HCT116 (cell line): ENCODE measurements at regions not wholly inside any gene's neighbourhood (a gene's known extent, or its start where the extent isn't known, plus 50 kb on each side); places are given as distances from the start of the nearest gene placed in this dataset.

Source experiments
- ATAC-seq: fragments of 200-7000 bp; cut with Tn5 transposase; 2 replicates; pipeline ENCODE4 v1.9.1; 2020; ENCODE audit warnings: mild to moderate bottlenecking, moderate library complexity
- BruUV-seq: library from RNA; stranded (reverse); fragments of 400-500 nt; replicated peaks from 2 replicates; lab custom pipeline; 2021; lab: Mats Ljungman, UMichigan
- CTCF ChIA-PET: fragments of 300-600 bp; sonication (Branson Sonifier 250); formaldehyde crosslinking; loops from one replicate; lab custom pipeline; 2021; ENCODE audit warnings: antibody characterized with exemption; lab: Charles Lee
- POLR2A ChIA-PET: fragments of 300-600, 350-600 bp; sonication (Branson Sonifier 250); formaldehyde crosslinking; loops from one replicate; lab custom pipeline; 2021; ENCODE audit warnings: antibody characterized with exemption; lab: Charles Lee
- RAD21 ChIA-PET, 2 experiments: fragments of 300-600 bp; sonication (Branson Sonifier 250); formaldehyde crosslinking; loops; one replicate each; lab custom pipeline; 2023; ENCODE audit warnings: low total read pairs in 2 of 2; ENCODE audit not compliant: uncharacterized antibody in 2 of 2, unreplicated experiment in 2 of 2, low non-redundant PET in 1 of 2; lab: Charles Lee
- DNase-seq: peaks from one replicate; pipeline ENCODE4 v3.0.0-alpha.2; 2010; ENCODE audit warnings: low read depth, low spot score
- H2AFZ ChIP-seq: fragments of 200-600 bp; shearing (Covaris generic), sonication (generic); 2 replicates; pipeline ENCODE4 v1.6.1; 2017; ENCODE audit warnings: low read depth, mixed run types, mixed read lengths, antibody characterized with exemption, low read length; ENCODE audit not compliant: poor library complexity, severe bottlenecking
- H3K27ac ChIP-seq: 2 replicates; pipeline ENCODE4 v1.5.1; 2012; ENCODE audit warnings: low read depth, low read length
- H3K27me3 ChIP-seq: fragments of 200-600 bp; sonication (generic); 2 replicates; pipeline ENCODE4 v1.6.1; 2016; ENCODE audit warnings: mixed run types, low read length, mixed read lengths; ENCODE audit not compliant: insufficient read depth
- H3K36me3 ChIP-seq, 2 experiments: fragments of 200-500 bp in 1 of 2; fragments of 200-600 bp in 1 of 2; sonication (Bioruptor generic) in 1 of 2; sonication (generic) in 1 of 2; 2 replicates each; pipeline versions ENCODE4 v1.5.1 to v1.6.1; 2014 to 2016; ENCODE audit warnings: low read length in 2 of 2, inconsistent platforms in 1 of 2, mixed read lengths in 1 of 2, mixed run types in 1 of 2; ENCODE audit not compliant: insufficient read depth in 2 of 2, control insufficient read depth in 1 of 2
- H3K4me1 ChIP-seq, 2 experiments: fragments of 200-600 bp in 1 of 2; sonication (generic) in 1 of 2; 2 replicates each; pipeline versions ENCODE4 v1.5.1 to v1.6.1; 2012 to 2017; ENCODE audit warnings: low read length in 2 of 2, inconsistent platforms in 1 of 2, mild to moderate bottlenecking in 1 of 2, mixed read lengths in 1 of 2, mixed run types in 1 of 2, moderate library complexity in 1 of 2; ENCODE audit not compliant: insufficient read depth in 2 of 2, control insufficient read depth in 1 of 2
- H3K4me2 ChIP-seq: fragments of 200-600 bp; sonication (generic); 2 replicates; pipeline ENCODE4 v1.6.1; 2017; ENCODE audit warnings: mixed run types, low read length, mixed read lengths
- H3K4me3 ChIP-seq, 2 experiments: fragments of 200-600 bp in 1 of 2; sonication (generic) in 1 of 2; replicated peaks in 1 of 2; 2 replicates each; pipeline ENCODE4 v1.5.1; 2011 to 2016; ENCODE audit warnings: low read length in 2 of 2, control low read depth in 1 of 2, low read depth in 1 of 2, mild to moderate bottlenecking in 1 of 2, mixed read lengths in 1 of 2, mixed run types in 1 of 2
- H3K79me2 ChIP-seq: fragments of 200-600 bp; sonication (generic); 2 replicates; pipeline ENCODE4 v1.6.1; 2017; ENCODE audit warnings: mild to moderate bottlenecking, mixed run types, low read length, moderate library complexity, mixed read lengths; ENCODE audit not compliant: insufficient read depth
- H3K9ac ChIP-seq: fragments of 200-600 bp; sonication (generic); 2 replicates; pipeline ENCODE4 v1.6.1; 2016; ENCODE audit warnings: low read length, mixed read lengths
- H3K9me2 ChIP-seq: fragments of 200-600 bp; sonication (generic), shearing (Covaris generic); 2 replicates; pipeline ENCODE4 v1.6.1; 2017; ENCODE audit warnings: mixed run types, mild to moderate bottlenecking, moderate library complexity; ENCODE audit not compliant: insufficient read depth
- H3K9me3 ChIP-seq, 2 experiments: fragments of 200-500 bp in 1 of 2; fragments of 200-600 bp in 1 of 2; sonication (Bioruptor generic) in 1 of 2; sonication (generic) in 1 of 2; 2 replicates each; pipeline ENCODE4 v1.6.1; 2014 to 2017; ENCODE audit warnings: low read length in 2 of 2, mixed read lengths in 2 of 2, inconsistent platforms in 1 of 2, low read depth in 1 of 2, mild to moderate bottlenecking in 1 of 2, mixed run types in 1 of 2, moderate library complexity in 1 of 2; ENCODE audit not compliant: control insufficient read depth in 1 of 2, insufficient read depth in 1 of 2
- H4K20me1 ChIP-seq: fragments of 200-600 bp; sonication (generic), shearing (Covaris generic); 2 replicates; pipeline ENCODE4 v1.6.1; 2017; ENCODE audit warnings: mixed run types, mild to moderate bottlenecking, moderate library complexity; ENCODE audit not compliant: insufficient read depth
- CEBPB ChIP-seq: IDR thresholded peaks from 2 replicates; pipeline ENCODE4 v1.6.1; 2012; ENCODE audit warnings: low read depth
- CTCF ChIP-seq, 3 experiments: fragments of 200-600 bp in 1 of 3; sonication (generic) in 1 of 3; IDR thresholded peaks in 2 of 3; conservative IDR thresholded peaks in 1 of 3; 2 replicates each; pipeline ENCODE4 v1.5.1; 2012 to 2017; ENCODE audit warnings: low read depth in 2 of 3, low read length in 2 of 3, antibody characterized with exemption in 1 of 3, borderline replicate concordance in 1 of 3, control low read depth in 1 of 3, mild to moderate bottlenecking in 1 of 3, mixed read lengths in 1 of 3, mixed run types in 1 of 3, moderate library complexity in 1 of 3; ENCODE audit not compliant: insufficient read depth in 1 of 3
- EZH2phosphoT487 ChIP-seq: fragments of 200-600 bp; IDR thresholded peaks from 2 replicates; pipeline ENCODE4 v1.6.1; 2018; ENCODE audit warnings: antibody characterized with exemption, borderline replicate concordance
- POLR2A ChIP-seq: IDR thresholded peaks from 2 replicates; pipeline ENCODE4 v1.7.0; 2011; ENCODE audit warnings: borderline replicate concordance; ENCODE audit not compliant: insufficient read depth, insufficient read length; ENCODE audit errors: extremely low read depth
- POLR2AphosphoS5 ChIP-seq: IDR thresholded peaks from 2 replicates; pipeline ENCODE4 v1.6.1; 2011; ENCODE audit warnings: mild to moderate bottlenecking, low read depth, low read length, moderate library complexity
- RAD21 ChIP-seq: IDR thresholded peaks from 2 replicates; pipeline ENCODE4 v1.6.1; 2012; ENCODE audit warnings: low read depth, mild to moderate bottlenecking
- SIN3A ChIP-seq: IDR thresholded peaks from 2 replicates; pipeline ENCODE4 v1.6.1; 2012; ENCODE audit warnings: low read depth
- SP1 ChIP-seq: IDR thresholded peaks from 2 replicates; pipeline ENCODE4 v1.6.1; 2012; ENCODE audit warnings: low read depth
- YY1 ChIP-seq: IDR thresholded peaks from 2 replicates; pipeline ENCODE4 v1.6.1; 2011; ENCODE audit warnings: low read length, low read depth, moderate library complexity, mild to moderate bottlenecking; ENCODE audit not compliant: insufficient replicate concordance; ENCODE audit errors: extremely low read depth
- ZNF274 ChIP-seq: fragments of 200-500 bp; sonication (Bioruptor generic); IDR thresholded peaks from 2 replicates; pipeline ENCODE4 v1.6.1; 2014; ENCODE audit warnings: mild to moderate bottlenecking, low read depth, low read length, inconsistent platforms
- intact Hi-C: fragments of 100-400 bp; cut with micrococcal nuclease; formaldehyde crosslinking; loops from 2 replicates; pipeline ENCODE4 v1.10.0; 2022
- TF ChIP-seq, protein P1 (sequence below): IDR thresholded peaks from 2 replicates; pipeline ENCODE4 v1.6.1; 2012

DNA sequence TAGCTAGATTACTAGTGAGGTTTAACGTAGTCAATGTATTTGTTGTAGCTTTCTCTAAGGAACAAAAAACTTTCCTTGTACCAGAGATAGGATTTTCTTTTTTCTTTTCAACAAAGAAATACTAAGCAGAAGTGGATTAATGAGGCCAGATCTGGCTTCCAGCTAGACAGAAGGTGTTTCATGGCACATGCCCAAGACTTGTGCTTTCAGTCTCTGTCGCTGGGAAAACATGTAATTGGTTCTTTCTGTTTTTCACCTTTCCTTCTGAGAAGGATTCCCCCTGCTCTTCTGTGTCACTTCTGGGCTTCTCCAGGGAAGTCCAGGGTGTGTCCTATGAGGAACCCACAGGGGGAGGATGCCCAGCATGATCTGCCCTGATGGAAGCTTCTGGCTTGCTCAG lies 492.2 kb downstream of the CCSER2 start:
- Histone ChIP-seq H3K9me3 (no peaks in the 10 kb centered on the region), H3K27ac (no peak overlapping the region), H3K27me3 (no peaks in the 10 kb centered on the region; the same call in 1 of the 2 replicates), H3K4me2 (no peak overlapping the region), H3K9ac (no peak overlapping the region), H3K36me3 (no peaks in the 10 kb centered on the region), H3K4me3 (no peak overlapping the region), H3K4me1 (no peaks in the 10 kb centered on the region), H3K79me2 (no peaks in the 10 kb centered on the region), H4K20me1 (no peaks in the 10 kb centered on the region), H2AFZ (no peak overlapping the region), H3K9me2 (no peaks in the 10 kb centered on the region)
- ATAC-seq: no peak
- POLR2A ChIA-PET: no interaction called here
- DNase-seq: no peak
- intact Hi-C loops: no loop called here
- RAD21 ChIA-PET: interaction anchor here in 1 of 2 experiments (1.6 kb wide), 1 partner anchor 207 kb away, joined by 4 read pairs; no protein-coding TSS in a partner anchor
- CTCF ChIA-PET: interaction anchor here (1.2 to 1.7 kb wide), 3 partner anchors 37 to 280 kb away, joined by 4 to 10 read pairs (median 4); no protein-coding TSS in a partner anchor
- TF ChIP-seq SP1 (no peak), CTCF (IDR thresholded peaks at IDR 0.05 in 2 of 3, conservative IDR thresholded peaks at IDR 0.05 in 1 of 3; ENCODE audit: borderline replicate concordance in 1 of 3, insufficient read depth in 1 of 3, low read depth in 2 of 3, low read length in 2 of 3) (no peak), ZNF274 (no peak), SIN3A (no peak), EZH2phosphoT487 (no peak), CEBPB (no peak), POLR2AphosphoS5 (no peak), POLR2A (no peak), RAD21 (no peak), YY1 (no peak)
- TF ChIP-seq, protein P1, sequence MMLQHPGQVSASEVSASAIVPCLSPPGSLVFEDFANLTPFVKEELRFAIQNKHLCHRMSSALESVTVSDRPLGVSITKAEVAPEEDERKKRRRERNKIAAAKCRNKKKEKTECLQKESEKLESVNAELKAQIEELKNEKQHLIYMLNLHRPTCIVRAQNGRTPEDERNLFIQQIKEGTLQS: no peak
- BruUV-seq: no TSS peak
